ENCODE measurements at regions not wholly inside any gene's neighbourhood (a gene's known extent, or its start where the extent isn't known, plus 50 kb on each side); places are given as distances from the start of the nearest gene placed in this dataset.

- no peak for TF ChIP-seq RAD21 (IDR thresholded peaks at IDR 0.05; ENCODE audit: low read depth)
- TF ChIP-seq, protein P1, sequence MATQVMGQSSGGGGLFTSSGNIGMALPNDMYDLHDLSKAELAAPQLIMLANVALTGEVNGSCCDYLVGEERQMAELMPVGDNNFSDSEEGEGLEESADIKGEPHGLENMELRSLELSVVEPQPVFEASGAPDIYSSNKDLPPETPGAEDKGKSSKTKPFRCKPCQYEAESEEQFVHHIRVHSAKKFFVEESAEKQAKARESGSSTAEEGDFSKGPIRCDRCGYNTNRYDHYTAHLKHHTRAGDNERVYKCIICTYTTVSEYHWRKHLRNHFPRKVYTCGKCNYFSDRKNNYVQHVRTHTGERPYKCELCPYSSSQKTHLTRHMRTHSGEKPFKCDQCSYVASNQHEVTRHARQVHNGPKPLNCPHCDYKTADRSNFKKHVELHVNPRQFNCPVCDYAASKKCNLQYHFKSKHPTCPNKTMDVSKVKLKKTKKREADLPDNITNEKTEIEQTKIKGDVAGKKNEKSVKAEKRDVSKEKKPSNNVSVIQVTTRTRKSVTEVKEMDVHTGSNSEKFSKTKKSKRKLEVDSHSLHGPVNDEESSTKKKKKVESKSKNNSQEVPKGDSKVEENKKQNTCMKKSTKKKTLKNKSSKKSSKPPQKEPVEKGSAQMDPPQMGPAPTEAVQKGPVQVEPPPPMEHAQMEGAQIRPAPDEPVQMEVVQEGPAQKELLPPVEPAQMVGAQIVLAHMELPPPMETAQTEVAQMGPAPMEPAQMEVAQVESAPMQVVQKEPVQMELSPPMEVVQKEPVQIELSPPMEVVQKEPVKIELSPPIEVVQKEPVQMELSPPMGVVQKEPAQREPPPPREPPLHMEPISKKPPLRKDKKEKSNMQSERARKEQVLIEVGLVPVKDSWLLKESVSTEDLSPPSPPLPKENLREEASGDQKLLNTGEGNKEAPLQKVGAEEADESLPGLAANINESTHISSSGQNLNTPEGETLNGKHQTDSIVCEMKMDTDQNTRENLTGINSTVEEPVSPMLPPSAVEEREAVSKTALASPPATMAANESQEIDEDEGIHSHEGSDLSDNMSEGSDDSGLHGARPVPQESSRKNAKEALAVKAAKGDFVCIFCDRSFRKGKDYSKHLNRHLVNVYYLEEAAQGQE (IDR thresholded peaks at IDR 0.05; ENCODE audit: low read depth): no peak
- no peak for TF ChIP-seq TEAD4 (IDR thresholded peaks at IDR 0.05)
- no peak for TF ChIP-seq FOXM1 (IDR thresholded peaks at IDR 0.05; ENCODE audit: borderline replicate concordance, low read depth)
- TF ChIP-seq YY1 (IDR thresholded peaks at IDR 0.05; ENCODE audit: low read depth): no peak
- no peak for TF ChIP-seq EP300 (IDR thresholded peaks at IDR 0.05; ENCODE audit: borderline replicate concordance)
- no peak for TF ChIP-seq TAF1 (IDR thresholded peaks at IDR 0.05; ENCODE audit: low read depth)
- TF ChIP-seq CEBPB (IDR thresholded peaks at IDR 0.05): no peak
- TF ChIP-seq TCF12 (IDR thresholded peaks at IDR 0.05; ENCODE audit: low read depth): no peak
- TF ChIP-seq ZBTB7A (IDR thresholded peaks at IDR 0.05; ENCODE audit: low read depth): no peak
Observed at GRCh38 chr13:78409172-78409571, 194.2 kb downstream of the POU4F1 start.

- TF ChIP-seq TAF1 (IDR thresholded peaks at IDR 0.05; ENCODE audit: low read depth): no peak
- TF ChIP-seq RAD21 (IDR thresholded peaks at IDR 0.05; ENCODE audit: low read depth): no peak
Observed at GRCh38 chr13:78404846-78405360, 198.4 kb downstream of the POU4F1 start.

GRCh38 chr13:78402708-78403400 lies 200.5 kb downstream of the POU4F1 start:
- TF ChIP-seq FOXM1 (IDR thresholded peaks at IDR 0.05; ENCODE audit: borderline replicate concordance, low read depth) (no peak), NFIC (IDR thresholded peaks at IDR 0.05) (no peak)

DNA sequence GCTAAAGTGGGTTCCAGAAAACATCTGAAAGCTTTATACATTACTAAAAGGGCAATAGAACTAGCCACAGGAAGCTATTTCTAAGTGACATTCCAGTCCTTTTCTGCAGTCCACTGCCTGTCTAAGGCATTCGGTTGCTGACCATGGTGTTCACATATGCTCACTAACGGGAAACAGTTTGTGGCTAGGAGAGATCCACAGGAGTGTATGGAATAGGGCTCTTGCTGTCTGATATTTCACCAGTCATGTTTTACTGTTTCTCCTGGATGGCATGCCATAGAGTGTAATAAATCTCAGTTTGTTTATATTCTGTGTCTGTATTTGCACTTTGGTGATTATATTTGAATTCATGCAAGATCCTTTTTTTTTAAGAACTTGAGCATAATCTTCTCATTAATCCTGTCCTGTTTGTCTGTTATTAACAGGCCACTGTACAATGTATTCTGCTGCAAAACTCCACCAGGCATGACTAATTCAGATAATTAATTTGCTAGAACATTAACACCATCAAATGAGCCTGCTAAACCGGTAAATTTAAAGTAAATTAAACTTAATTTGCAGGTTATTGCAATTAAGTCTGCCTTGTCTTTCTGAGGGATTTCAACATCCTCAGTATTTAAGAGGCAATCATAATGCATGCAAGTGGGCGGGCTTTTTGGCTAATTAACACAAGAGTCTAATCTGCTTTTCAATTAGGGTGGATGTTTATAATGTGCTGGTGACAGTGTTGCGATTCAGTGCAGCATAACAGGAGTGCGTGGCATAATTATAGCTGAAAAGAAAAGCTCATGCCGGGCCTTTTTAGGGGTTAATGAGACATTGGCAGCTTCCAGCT lies 201.3 kb downstream of the POU4F1 start:
- TF ChIP-seq ZBTB7A (IDR thresholded peaks at IDR 0.05; ENCODE audit: low read depth): no peak
- TF ChIP-seq TEAD4 (IDR thresholded peaks at IDR 0.05): no peak
- TF ChIP-seq TCF12 (IDR thresholded peaks at IDR 0.05; ENCODE audit: low read depth): no peak

DNA sequence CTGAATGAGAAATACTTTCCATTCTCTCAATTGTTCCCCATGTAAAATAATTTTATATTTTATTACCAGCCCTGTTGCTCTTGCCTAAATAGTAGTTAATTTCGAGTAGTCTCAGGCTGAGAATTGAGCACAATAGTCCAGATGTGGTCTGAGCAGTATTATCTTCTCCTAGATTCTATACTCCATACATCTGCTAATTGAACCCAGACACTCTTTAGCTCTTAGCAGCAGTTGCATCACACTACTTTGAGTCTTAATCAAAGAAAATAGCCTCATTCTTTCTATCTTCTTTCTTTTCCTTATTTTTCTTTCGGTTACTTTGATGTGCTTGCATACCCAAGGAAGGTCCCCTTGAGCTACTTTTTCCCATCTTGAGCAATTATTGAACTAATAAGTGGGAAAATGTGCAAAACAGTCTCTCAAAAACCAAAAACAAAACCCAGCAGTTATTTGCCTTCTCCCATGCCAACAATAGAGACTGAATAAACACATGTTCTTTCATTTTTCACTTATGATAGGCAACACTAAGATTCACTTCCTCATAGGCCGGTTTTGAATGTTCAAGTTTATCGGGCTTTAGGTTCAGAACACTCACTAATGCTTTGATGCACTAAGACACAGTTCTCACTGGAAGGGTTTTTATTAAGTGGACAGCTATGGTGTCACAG lies 204.5 kb downstream of the POU4F1 start:
- TF ChIP-seq TCF12 (IDR thresholded peaks at IDR 0.05; ENCODE audit: low read depth) (no peak), YY1 (IDR thresholded peaks at IDR 0.05; ENCODE audit: low read depth) (no peak), CEBPB (IDR thresholded peaks at IDR 0.05) (no peak), TAF1 (IDR thresholded peaks at IDR 0.05; ENCODE audit: low read depth) (no peak), CREB1 (IDR thresholded peaks at IDR 0.05; ENCODE audit: low read depth) (no peak), NFIC (IDR thresholded peaks at IDR 0.05) (no peak), ZBTB7A (IDR thresholded peaks at IDR 0.05; ENCODE audit: low read depth) (no peak), MAX (IDR thresholded peaks at IDR 0.05) (no peak), EGR1 (IDR thresholded peaks at IDR 0.05) (no peak)
- TF ChIP-seq, protein P1 (IDR thresholded peaks at IDR 0.05; ENCODE audit: low read depth): no peak
- TF ChIP-seq, protein P2, sequence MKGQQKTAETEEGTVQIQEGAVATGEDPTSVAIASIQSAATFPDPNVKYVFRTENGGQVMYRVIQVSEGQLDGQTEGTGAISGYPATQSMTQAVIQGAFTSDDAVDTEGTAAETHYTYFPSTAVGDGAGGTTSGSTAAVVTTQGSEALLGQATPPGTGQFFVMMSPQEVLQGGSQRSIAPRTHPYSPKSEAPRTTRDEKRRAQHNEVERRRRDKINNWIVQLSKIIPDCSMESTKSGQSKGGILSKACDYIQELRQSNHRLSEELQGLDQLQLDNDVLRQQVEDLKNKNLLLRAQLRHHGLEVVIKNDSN (IDR thresholded peaks at IDR 0.05): no peak

GRCh38 chr13:78393286-78394142 lies 209.8 kb downstream of the POU4F1 start:
- no peak for TF ChIP-seq TEAD4 (IDR thresholded peaks at IDR 0.05)
- TF ChIP-seq TCF12 (IDR thresholded peaks at IDR 0.05; ENCODE audit: low read depth): no peak
